Stimulated activated CD4-positive, alpha-beta T cell treated with anti-CD3 and anti-CD28 coated beads, Interleukin-15, amount 100 ng/mL, for 24 hours (primary cell): ENCODE measurements at regions not wholly inside any gene's neighbourhood (a gene's known extent, or its start where the extent isn't known, plus 50 kb on each side); places are given as distances from the start of the nearest gene placed in this dataset.
"Not testable (repeated sequence)": the region's sequence is repeated elsewhere in the genome, so short reads cannot be mapped to it uniquely, and the experiment has no call there.

ENCODE experiments used
- DNase-seq: peaks from one replicate; pipeline ENCODE4 v3.0.0-alpha.2; 2020

GRCh38 chr10:36761121-36761520, 364.3 kb upstream of the ANKRD30A start:
- DNase-seq, result no peak

- no peak for DNase-seq
These were observed 366.1 kb upstream of the ANKRD30A start for GRCh38 chr10:36759141-36759805.

GRCh38 chr10:36748128-36748871, 377.1 kb upstream of the ANKRD30A start:
- no peak for DNase-seq

GRCh38 chr10:36739884-36740445, 385.4 kb upstream of the ANKRD30A start:
- no peak for DNase-seq

- no peak for DNase-seq
These were observed 386.5 kb upstream of the ANKRD30A start for GRCh38 chr10:36738738-36739431.

- DNase-seq, result no peak
These were observed 389.1 kb upstream of the ANKRD30A start for GRCh38 chr10:36736311-36736710.

- DNase-seq, result not testable (repeated sequence)
These were observed 390.8 kb upstream of the ANKRD30A start for GRCh38 chr10:36734590-36734989.

- DNase-seq, result no peak
These were observed 395.1 kb upstream of the ANKRD30A start for GRCh38 chr10:36730316-36730715.

GRCh38 chr10:36728626-36729025, 396.8 kb upstream of the ANKRD30A start:
- DNase-seq, result no peak

- DNase-seq, result no peak
These were observed 399.5 kb upstream of the ANKRD30A start for GRCh38 chr10:36725581-36726520.

- no peak for DNase-seq
These were observed 402.6 kb upstream of the ANKRD30A start for GRCh38 chr10:36722777-36723176.

- DNase-seq, result no peak
These were observed 403.5 kb upstream of the ANKRD30A start for GRCh38 chr10:36721871-36722270.

GRCh38 chr10:36720895-36721294, 404.5 kb upstream of the ANKRD30A start:
- no peak for DNase-seq

GRCh38 chr10:36717118-36717517, 408.3 kb upstream of the ANKRD30A start:
- no peak for DNase-seq

- DNase-seq, result no peak
These were observed 409.1 kb upstream of the ANKRD30A start for GRCh38 chr10:36716291-36716690.

- no peak for DNase-seq
These were observed 412.7 kb upstream of the ANKRD30A start for GRCh38 chr10:36712695-36713094.

- DNase-seq, result no peak
These were observed 414.0 kb upstream of the ANKRD30A start for GRCh38 chr10:36711361-36711760.

- DNase-seq, result no peak
These were observed 421.3 kb upstream of the ANKRD30A start for GRCh38 chr10:36704124-36704523.

- DNase-seq, result no peak
These were observed 422.2 kb upstream of the ANKRD30A start for GRCh38 chr10:36703179-36703578.

- DNase-seq, result no peak
These were observed 425.3 kb upstream of the ANKRD30A start for GRCh38 chr10:36700123-36700522.

GRCh38 chr10:36692759-36693158, 432.6 kb upstream of the ANKRD30A start:
- no peak for DNase-seq

- DNase-seq, result no peak
These were observed 436.7 kb upstream of the ANKRD30A start for GRCh38 chr10:36688717-36689116.
